Left ventricle myocardium inferior (tissue), 1 donor: ENCODE measurements at regions not wholly inside any gene's neighbourhood (a gene's known extent, or its start where the extent isn't known, plus 50 kb on each side); places are given as distances from the start of the nearest gene placed in this dataset.
"Not testable (repeated sequence)": the region's sequence is repeated elsewhere in the genome, so short reads cannot be mapped to it uniquely, and the experiment has no call there.

Experiments
- DNase-seq: peaks from one replicate; pipeline ENCODE4 v3.0.0-alpha.2; 2020
- H3K27ac ChIP-seq: fragments of 200-600 bp; replicated peaks from 2 replicates; pipeline ENCODE4 v1.8.0; 2021
- H3K27me3 ChIP-seq: fragments of 200-600 bp; 2 replicates; pipeline ENCODE4 v1.8.0; 2021; ENCODE audit warnings: low read depth
- H3K36me3 ChIP-seq: fragments of 200-600 bp; 2 replicates; pipeline ENCODE4 v1.8.0; 2021
- H3K4me1 ChIP-seq: fragments of 200-600 bp; 2 replicates; pipeline ENCODE4 v1.8.0; 2021
- H3K4me3 ChIP-seq: fragments of 200-600 bp; 2 replicates; pipeline ENCODE4 v1.8.0; 2021; ENCODE audit warnings: mild to moderate bottlenecking, moderate library complexity
- H3K9me3 ChIP-seq: fragments of 200-600 bp; replicated peaks from 2 replicates; pipeline ENCODE4 v1.8.0; 2021
- intact Hi-C: fragments of 100-400 bp; cut with micrococcal nuclease; formaldehyde crosslinking; loops from one replicate; pipeline ENCODE4 v1.11.0; 2022
- TF ChIP-seq, protein P1 (sequence below): fragments of 200-600 bp; IDR thresholded peaks from 2 replicates; pipeline ENCODE4 v1.8.0; 2021; ENCODE audit warnings: antibody characterized with exemption, mild to moderate bottlenecking, borderline replicate concordance
- donor health status: DM: no; HTN: yes; CAD: no; lungs with severe emphysema.

GRCh38 chr10:9851808-9852207, 1165.9 kb upstream of the CELF2 start:
- Histone ChIP-seq H3K4me3 (no peak overlapping the region), H3K4me1 (no peaks in the 10 kb centered on the region), H3K27ac (no peak overlapping the region), H3K36me3 (no peaks in the 10 kb centered on the region), H3K9me3 (peaks cover 24% of the 10 kb centered on the region), H3K27me3 (no peaks in the 10 kb centered on the region)
- TF ChIP-seq, protein P1, sequence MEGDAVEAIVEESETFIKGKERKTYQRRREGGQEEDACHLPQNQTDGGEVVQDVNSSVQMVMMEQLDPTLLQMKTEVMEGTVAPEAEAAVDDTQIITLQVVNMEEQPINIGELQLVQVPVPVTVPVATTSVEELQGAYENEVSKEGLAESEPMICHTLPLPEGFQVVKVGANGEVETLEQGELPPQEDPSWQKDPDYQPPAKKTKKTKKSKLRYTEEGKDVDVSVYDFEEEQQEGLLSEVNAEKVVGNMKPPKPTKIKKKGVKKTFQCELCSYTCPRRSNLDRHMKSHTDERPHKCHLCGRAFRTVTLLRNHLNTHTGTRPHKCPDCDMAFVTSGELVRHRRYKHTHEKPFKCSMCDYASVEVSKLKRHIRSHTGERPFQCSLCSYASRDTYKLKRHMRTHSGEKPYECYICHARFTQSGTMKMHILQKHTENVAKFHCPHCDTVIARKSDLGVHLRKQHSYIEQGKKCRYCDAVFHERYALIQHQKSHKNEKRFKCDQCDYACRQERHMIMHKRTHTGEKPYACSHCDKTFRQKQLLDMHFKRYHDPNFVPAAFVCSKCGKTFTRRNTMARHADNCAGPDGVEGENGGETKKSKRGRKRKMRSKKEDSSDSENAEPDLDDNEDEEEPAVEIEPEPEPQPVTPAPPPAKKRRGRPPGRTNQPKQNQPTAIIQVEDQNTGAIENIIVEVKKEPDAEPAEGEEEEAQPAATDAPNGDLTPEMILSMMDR, result no peak
- DNase-seq, result no peak
- intact Hi-C loops, result no loop called here

GRCh38 chr10:9853405-9854355, 1164.0 kb upstream of the CELF2 start:
- peak overlapping the region; percentile 41 for H3K27ac ChIP-seq
- H3K4me3 ChIP-seq, result no peak overlapping the region
- no peaks in the 10 kb centered on the region for H3K4me1 ChIP-seq
- peak; percentile 26 for DNase-seq
- TF ChIP-seq, protein P1, result peak; percentile 35
- H3K27me3 ChIP-seq, result no peaks in the 10 kb centered on the region
- H3K36me3 ChIP-seq, result no peaks in the 10 kb centered on the region
- H3K9me3 ChIP-seq, result peaks cover 24% of the 10 kb centered on the region
- intact Hi-C loops, result no loop called here

DNA sequence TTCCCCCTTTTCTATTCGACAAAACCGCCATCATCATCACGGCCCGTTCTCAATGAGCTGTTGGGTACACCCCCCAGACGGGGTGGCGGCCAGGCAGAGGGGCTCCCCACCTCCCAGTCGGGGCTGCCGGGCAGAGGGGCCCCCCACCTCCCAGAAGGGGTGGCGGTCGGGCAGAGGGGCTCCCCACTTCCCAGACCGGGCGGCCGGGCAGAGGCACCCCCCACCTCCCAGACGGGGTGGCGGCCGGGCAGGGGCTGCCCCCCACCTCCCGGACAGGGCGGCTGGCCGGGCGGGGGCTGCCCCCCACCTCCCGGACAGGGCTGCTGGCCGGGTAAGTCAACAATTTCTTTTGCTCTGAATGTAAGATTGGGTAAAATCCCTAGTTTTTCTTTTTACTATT, 1162.2 kb upstream of the CELF2 start:
- intact Hi-C loops, DNase-seq, H3K36me3 ChIP-seq, H3K4me1 ChIP-seq, H3K27me3 ChIP-seq, H3K27ac ChIP-seq, H3K4me3 ChIP-seq: not testable (repeated sequence)
- peaks cover 24% of the 10 kb centered on the region for H3K9me3 ChIP-seq

- no peak overlapping the region for H3K4me3 ChIP-seq
- TF ChIP-seq, protein P1, result no peak
- no peaks in the 10 kb centered on the region for H3K9me3 ChIP-seq
- no peaks in the 10 kb centered on the region for H3K36me3 ChIP-seq
- no peaks in the 10 kb centered on the region for H3K4me1 ChIP-seq
- H3K27ac ChIP-seq, result no peak overlapping the region
- intact Hi-C loops, result no loop called here
- H3K27me3 ChIP-seq, result no peaks in the 10 kb centered on the region
- no peak for DNase-seq
These were observed 1158.9 kb upstream of the CELF2 start for GRCh38 chr10:9858816-9859215.

- Histone ChIP-seq H3K27ac (no peak overlapping the region), H3K36me3 (no peaks in the 10 kb centered on the region), H3K9me3 (no peaks in the 10 kb centered on the region), H3K27me3 (no peaks in the 10 kb centered on the region), H3K4me1 (no peaks in the 10 kb centered on the region), H3K4me3 (no peak overlapping the region)
- intact Hi-C loops, result no loop called here
- DNase-seq, result no peak
- TF ChIP-seq, protein P1, result no peak
These were observed 1157.6 kb upstream of the CELF2 start for GRCh38 chr10:9860045-9860444.

GRCh38 chr10:9863559-9864121, 1154.0 kb upstream of the CELF2 start:
- no peak for DNase-seq
- H3K4me1 ChIP-seq, result no peaks in the 10 kb centered on the region
- intact Hi-C loops, result no loop called here

More at GRCh38 chr10:9863559-9864121, 1154.0 kb upstream of the CELF2 start:
- Histone ChIP-seq H3K27me3 (no peaks in the 10 kb centered on the region), H3K36me3 (no peaks in the 10 kb centered on the region), H3K4me3 (no peak overlapping the region), H3K27ac (no peak overlapping the region), H3K9me3 (no peaks in the 10 kb centered on the region)
- TF ChIP-seq, protein P1, result no peak
